Right lobe of liver (tissue), 6 donors: ENCODE measurements at regions not wholly inside any gene's neighbourhood (a gene's known extent, or its start where the extent isn't known, plus 50 kb on each side); places are given as distances from the start of the nearest gene placed in this dataset.
"Not testable (repeated sequence)": the region's sequence is repeated elsewhere in the genome, so short reads cannot be mapped to it uniquely, and the experiment has no call there.

ENCODE experiments used
- ATAC-seq, 4 donors: fragments of 200-7000 bp; cut with Tn5 transposase; one replicate each; pipeline ENCODE4 v1.9.1; 2020; ENCODE audit warnings: mild to moderate bottlenecking in 4 of 4, moderate library complexity in 4 of 4
- DNase-seq, 3 donors: peaks; one replicate each; pipeline ENCODE4 v3.0.0-alpha.2; 2020
- H3K27ac ChIP-seq, 3 donors: fragments of 200-600 bp; one replicate each; pipeline ENCODE4 v1.8.0; 2022
- H3K27me3 ChIP-seq, 2 donors: fragments of 200-600 bp; one replicate each; pipeline ENCODE4 v1.8.0; 2022
- H3K36me3 ChIP-seq, 4 donors: fragments of 200-600 bp; sonication (generic) in 1 of 4; one replicate each; pipeline versions ENCODE4 v1.5.1 to v1.8.0; 2017 to 2022; ENCODE audit warnings: control low read depth in 1 of 4
- H3K4me1 ChIP-seq, 4 donors: fragments of 200-600 bp; sonication (generic) in 1 of 4; one replicate each; pipeline versions ENCODE4 v1.5.1 to v1.8.0; 2017 to 2022; ENCODE audit warnings: control low read depth in 1 of 4
- H3K4me3 ChIP-seq, 3 donors: fragments of 200-600 bp; one replicate each; pipeline ENCODE4 v1.8.0; 2022
- H3K9me3 ChIP-seq, 4 donors: fragments of 200-600 bp; sonication (generic) in 1 of 4; one replicate each; pipeline versions ENCODE4 v1.5.1 to v1.8.0; 2017 to 2022; ENCODE audit warnings: control low read depth in 1 of 4
- CTCF ChIP-seq, 4 donors: fragments of 200-600 bp in 3 of 4; fragments of 450-650 bp in 1 of 4; IDR thresholded peaks; one replicate each; pipeline versions ENCODE4 v1.5.1 to v1.8.0; 2016 to 2022; ENCODE audit warnings: antibody characterized with exemption in 4 of 4, mild to moderate bottlenecking in 2 of 4
- POLR2A ChIP-seq: fragments of 450-650 bp; IDR thresholded peaks from one replicate; pipeline ENCODE4 v1.6.1; 2017; ENCODE audit warnings: antibody characterized with exemption, mild to moderate bottlenecking
- WGBS: methylation state at CpG from one replicate; pipeline ENCODE4 v1.1.6; 2018; ENCODE audit warnings: low coverage, low lambda C conversion rate; ENCODE audit not compliant: insufficient coverage; ENCODE audit errors: missing lambda C conversion rate; 5-methylcytosine and 5-hydroxymethylcytosine counted together
- intact Hi-C, 2 donors: fragments of 100-400 bp; cut with DNase I; formaldehyde crosslinking; loops; one replicate each; pipeline versions ENCODE4 v1.11.2 to v1.14.1; 2022
- donor health status: DM: no; HTN: yes; CAD: no.
- donor health status: DM: no; HTN: no; CAD: no.
- donor health status: DM: no; HTN: no; CAD: no.
- donor health status: DM: no; HTN: yes; CAD: no.
- donor health status: DM: no; HTN: yes; CAD: no.

- intact Hi-C loops: no loop called here
- no peaks in the 10 kb centered on the region for H3K9me3 ChIP-seq
- no peaks in the 10 kb centered on the region for H3K4me1 ChIP-seq
- ATAC-seq (no peak), DNase-seq (no peak)
- 54% methylated on average over 1 of the region's 1 CpG for WGBS
- no peaks in the 10 kb centered on the region for H3K27me3 ChIP-seq
- no peak for TF ChIP-seq CTCF (IDR thresholded peaks at IDR 0.05)
- no peak for TF ChIP-seq POLR2A
- no peak overlapping the region for H3K4me3 ChIP-seq
- no peak overlapping the region for H3K27ac ChIP-seq
- no peaks in the 10 kb centered on the region for H3K36me3 ChIP-seq
Measured at GRCh38 chr2:62391696-62392095, 114.3 kb downstream of the TMEM17 start.

GRCh38 chr2:62386378-62386777, 119.6 kb downstream of the TMEM17 start:
- H3K27me3 ChIP-seq, H3K4me3 ChIP-seq, H3K27ac ChIP-seq, H3K9me3 ChIP-seq, intact Hi-C loops, DNase-seq, ATAC-seq, H3K36me3 ChIP-seq, H3K4me1 ChIP-seq: not testable (repeated sequence)
- 64% methylated on average over 2 of the region's 2 CpGs for WGBS

GRCh38 chr2:62383846-62384245, 122.1 kb downstream of the TMEM17 start:
- Histone ChIP-seq H3K4me3 (no peak overlapping the region), H3K4me1 (no peaks in the 10 kb centered on the region), H3K27ac (no peak overlapping the region), H3K36me3 (no peaks in the 10 kb centered on the region), H3K27me3 (no peaks in the 10 kb centered on the region), H3K9me3 (no peaks in the 10 kb centered on the region)
- intact Hi-C loops: no loop called here
- WGBS: 71% methylated on average over 3 of the region's 5 CpGs
- no peak for DNase-seq
- ATAC-seq: no peak
- TF ChIP-seq POLR2A (no peak), CTCF (IDR thresholded peaks at IDR 0.05) (no peak)

GRCh38 chr2:62382757-62383156, 123.2 kb downstream of the TMEM17 start:
- ATAC-seq (no peak), DNase-seq (no peak)
- Histone ChIP-seq H3K36me3 (no peaks in the 10 kb centered on the region), H3K4me1 (no peaks in the 10 kb centered on the region), H3K4me3 (no peak overlapping the region), H3K9me3 (no peaks in the 10 kb centered on the region), H3K27me3 (no peaks in the 10 kb centered on the region), H3K27ac (no peak overlapping the region)
- intact Hi-C loops: no loop called here
- 17% methylated on average over 1 of the region's 2 CpGs for WGBS
- TF ChIP-seq POLR2A: no peak
- no peak for TF ChIP-seq CTCF (IDR thresholded peaks at IDR 0.05)

GRCh38 chr2:62382122-62382521, 123.9 kb downstream of the TMEM17 start:
- 26% methylated on average over 2 of the region's 2 CpGs for WGBS
- intact Hi-C loops: no loop called here
- no peak for DNase-seq

More at GRCh38 chr2:62382122-62382521, 123.9 kb downstream of the TMEM17 start:
- Histone ChIP-seq H3K4me1 (no peaks in the 10 kb centered on the region), H3K9me3 (no peaks in the 10 kb centered on the region), H3K36me3 (no peaks in the 10 kb centered on the region), H3K27me3 (no peaks in the 10 kb centered on the region), H3K27ac (no peak overlapping the region), H3K4me3 (no peak overlapping the region)
- TF ChIP-seq POLR2A (no peak), CTCF (IDR thresholded peaks at IDR 0.05) (no peak)
- peak; percentile 28 to 72 (median 46) for ATAC-seq
